Activated T-cell treated with anti-CD3 and anti-CD28 coated beads, Interleukin-2, amount 50 U/mL, for 1 hour (primary cell): ENCODE measurements at regions not wholly inside any gene's neighbourhood (a gene's known extent, or its start where the extent isn't known, plus 50 kb on each side); places are given as distances from the start of the nearest gene placed in this dataset.
"Not testable (repeated sequence)": the region's sequence is repeated elsewhere in the genome, so short reads cannot be mapped to it uniquely, and the experiment has no call there.

Experiments
- DNase-seq: peaks from one replicate; pipeline ENCODE4 v3.0.0-alpha.2; 2020

GRCh38 chr14:86091811-86092210, 561.9 kb downstream of the FLRT2 start:
- no peak for DNase-seq

GRCh38 chr14:86088156-86088555, 558.2 kb downstream of the FLRT2 start:
- DNase-seq, result no peak

- DNase-seq, result no peak
Observed at GRCh38 chr14:86087377-86087776, 557.4 kb downstream of the FLRT2 start.

GRCh38 chr14:86086962-86087361, 557.0 kb downstream of the FLRT2 start:
- DNase-seq, result no peak

- DNase-seq, result no peak
Observed at GRCh38 chr14:86084097-86084496, 554.2 kb downstream of the FLRT2 start.

- DNase-seq, result no peak
Observed at GRCh38 chr14:86083616-86084015, 553.7 kb downstream of the FLRT2 start.

- DNase-seq, result no peak
Observed at GRCh38 chr14:86072116-86072894, 542.4 kb downstream of the FLRT2 start.

- DNase-seq, result no peak
Observed at GRCh38 chr14:86066651-86067050, 536.7 kb downstream of the FLRT2 start.

GRCh38 chr14:86065407-86065806, 535.5 kb downstream of the FLRT2 start:
- DNase-seq, result no peak

- not testable (repeated sequence) for DNase-seq
Observed at GRCh38 chr14:86064595-86064994, 534.7 kb downstream of the FLRT2 start.

- DNase-seq, result no peak
Observed at GRCh38 chr14:86057018-86057667, 527.2 kb downstream of the FLRT2 start.

GRCh38 chr14:86055512-86056075, 525.6 kb downstream of the FLRT2 start:
- no peak for DNase-seq

- no peak for DNase-seq
Observed at GRCh38 chr14:86052868-86053267, 522.9 kb downstream of the FLRT2 start.

- DNase-seq, result no peak
Observed at GRCh38 chr14:86050757-86051156, 520.8 kb downstream of the FLRT2 start.

- no peak for DNase-seq
Observed at GRCh38 chr14:86050072-86050683, 520.2 kb downstream of the FLRT2 start.

GRCh38 chr14:86039176-86039575, 509.2 kb downstream of the FLRT2 start:
- no peak for DNase-seq

GRCh38 chr14:86038387-86039042, 508.6 kb downstream of the FLRT2 start:
- peak; percentile 24 for DNase-seq

GRCh38 chr14:86035882-86036281, 505.9 kb downstream of the FLRT2 start:
- DNase-seq, result no peak

GRCh38 chr14:86027990-86028389, 498.0 kb downstream of the FLRT2 start:
- no peak for DNase-seq

- DNase-seq, result no peak
Observed at GRCh38 chr14:86027144-86027543, 497.2 kb downstream of the FLRT2 start.

- DNase-seq, result no peak
Observed at GRCh38 chr14:86022031-86022629, 492.2 kb downstream of the FLRT2 start.

- DNase-seq, result no peak
Observed at GRCh38 chr14:86020841-86021240, 490.9 kb downstream of the FLRT2 start.

GRCh38 chr14:86015941-86016340, 486.0 kb downstream of the FLRT2 start:
- DNase-seq, result no peak
